Globus pallidus (tissue), 1 donor: ENCODE measurements at regions not wholly inside any gene's neighbourhood (a gene's known extent, or its start where the extent isn't known, plus 50 kb on each side); places are given as distances from the start of the nearest gene placed in this dataset.

ENCODE experiments used
- DNase-seq: peaks from one replicate; pipeline ENCODE4 v3.0.0-alpha.2; 2015; ENCODE audit warnings: low spot score

DNA sequence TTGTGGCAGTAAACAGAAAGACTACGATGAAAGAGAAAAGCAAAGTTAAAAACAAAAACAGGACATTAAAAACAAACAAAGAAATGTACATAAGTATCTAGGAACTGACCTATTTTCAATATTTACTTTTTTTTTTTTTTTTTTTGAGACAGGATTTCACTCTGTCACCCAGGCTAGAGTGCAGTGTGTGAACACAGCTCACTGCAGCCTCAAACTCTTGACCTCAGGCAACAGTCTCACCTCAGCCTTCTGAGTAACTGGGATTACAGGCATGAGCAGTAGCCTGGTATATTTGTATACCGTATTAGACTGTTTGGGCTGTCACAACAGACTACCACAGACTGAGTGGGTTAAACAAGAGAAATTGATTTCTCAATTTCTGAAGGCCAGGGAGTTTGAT, 1189.1 kb downstream of the CDH9 start:
- DNase-seq = no peak

DNA sequence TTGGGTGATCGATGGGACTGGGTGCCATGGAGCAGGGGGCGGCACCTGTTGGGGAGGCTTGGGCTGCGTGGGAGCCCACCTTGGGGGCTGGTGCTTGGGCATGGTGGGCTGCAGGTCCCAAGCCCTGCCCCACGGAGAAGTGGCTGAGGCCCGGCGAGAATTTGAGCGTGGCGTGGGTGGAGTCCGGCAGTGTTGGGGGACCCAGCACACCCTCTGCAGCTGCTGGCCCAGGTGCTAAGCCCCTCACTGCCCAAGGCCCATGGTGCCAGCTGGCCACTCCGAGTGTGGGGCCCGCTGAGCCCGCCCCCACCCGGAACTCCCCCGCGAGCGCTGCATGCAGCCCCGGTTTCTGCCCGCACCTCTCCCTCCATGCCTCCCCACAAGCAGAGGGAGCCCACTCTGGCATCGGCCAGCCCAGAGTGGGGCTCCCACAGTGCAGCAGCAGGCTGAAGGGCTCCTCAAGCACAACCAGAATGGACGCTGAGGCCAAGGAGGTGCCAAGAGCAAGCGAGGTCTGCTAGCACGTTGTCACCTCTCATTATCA, 1178.6 kb upstream of the CDH10 start:
- no peak for DNase-seq
